ENCODE measurements at regions not wholly inside any gene's neighbourhood (a gene's known extent, or its start where the extent isn't known, plus 50 kb on each side); places are given as distances from the start of the nearest gene placed in this dataset.

DNA sequence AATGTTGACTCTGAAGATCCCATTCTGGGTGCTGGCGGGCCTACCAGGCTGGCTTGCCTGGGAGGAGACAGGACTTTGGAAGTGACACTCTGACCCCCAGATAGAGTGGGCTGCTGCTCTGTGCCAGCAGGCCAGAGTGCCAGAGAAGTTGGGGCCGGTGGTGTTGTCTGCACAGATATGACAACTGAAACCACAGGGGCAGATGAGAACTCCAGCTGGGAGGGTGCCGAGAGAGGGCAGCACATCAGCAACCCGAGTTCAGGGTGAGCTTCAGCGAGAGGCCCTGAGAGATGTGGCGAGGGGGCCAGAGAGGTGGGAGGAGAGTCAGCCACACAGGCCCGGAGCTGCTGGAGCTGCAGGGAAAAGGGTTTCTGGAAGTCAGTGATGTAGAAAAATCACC is 193.2 kb upstream of the MGMT start:
- TF ChIP-seq, protein P1, sequence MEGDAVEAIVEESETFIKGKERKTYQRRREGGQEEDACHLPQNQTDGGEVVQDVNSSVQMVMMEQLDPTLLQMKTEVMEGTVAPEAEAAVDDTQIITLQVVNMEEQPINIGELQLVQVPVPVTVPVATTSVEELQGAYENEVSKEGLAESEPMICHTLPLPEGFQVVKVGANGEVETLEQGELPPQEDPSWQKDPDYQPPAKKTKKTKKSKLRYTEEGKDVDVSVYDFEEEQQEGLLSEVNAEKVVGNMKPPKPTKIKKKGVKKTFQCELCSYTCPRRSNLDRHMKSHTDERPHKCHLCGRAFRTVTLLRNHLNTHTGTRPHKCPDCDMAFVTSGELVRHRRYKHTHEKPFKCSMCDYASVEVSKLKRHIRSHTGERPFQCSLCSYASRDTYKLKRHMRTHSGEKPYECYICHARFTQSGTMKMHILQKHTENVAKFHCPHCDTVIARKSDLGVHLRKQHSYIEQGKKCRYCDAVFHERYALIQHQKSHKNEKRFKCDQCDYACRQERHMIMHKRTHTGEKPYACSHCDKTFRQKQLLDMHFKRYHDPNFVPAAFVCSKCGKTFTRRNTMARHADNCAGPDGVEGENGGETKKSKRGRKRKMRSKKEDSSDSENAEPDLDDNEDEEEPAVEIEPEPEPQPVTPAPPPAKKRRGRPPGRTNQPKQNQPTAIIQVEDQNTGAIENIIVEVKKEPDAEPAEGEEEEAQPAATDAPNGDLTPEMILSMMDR (IDR thresholded peaks at IDR 0.05; ENCODE audit: low read depth, low read length), result no peak
- no peak overlapping the region for H3K4me3 ChIP-seq (replicated peaks in 1 of 2; ENCODE audit: low read depth in 2 of 2, low read length in 2 of 2)
- DNase-seq (ENCODE audit: low read depth in 2 of 2), result no peak

DNA sequence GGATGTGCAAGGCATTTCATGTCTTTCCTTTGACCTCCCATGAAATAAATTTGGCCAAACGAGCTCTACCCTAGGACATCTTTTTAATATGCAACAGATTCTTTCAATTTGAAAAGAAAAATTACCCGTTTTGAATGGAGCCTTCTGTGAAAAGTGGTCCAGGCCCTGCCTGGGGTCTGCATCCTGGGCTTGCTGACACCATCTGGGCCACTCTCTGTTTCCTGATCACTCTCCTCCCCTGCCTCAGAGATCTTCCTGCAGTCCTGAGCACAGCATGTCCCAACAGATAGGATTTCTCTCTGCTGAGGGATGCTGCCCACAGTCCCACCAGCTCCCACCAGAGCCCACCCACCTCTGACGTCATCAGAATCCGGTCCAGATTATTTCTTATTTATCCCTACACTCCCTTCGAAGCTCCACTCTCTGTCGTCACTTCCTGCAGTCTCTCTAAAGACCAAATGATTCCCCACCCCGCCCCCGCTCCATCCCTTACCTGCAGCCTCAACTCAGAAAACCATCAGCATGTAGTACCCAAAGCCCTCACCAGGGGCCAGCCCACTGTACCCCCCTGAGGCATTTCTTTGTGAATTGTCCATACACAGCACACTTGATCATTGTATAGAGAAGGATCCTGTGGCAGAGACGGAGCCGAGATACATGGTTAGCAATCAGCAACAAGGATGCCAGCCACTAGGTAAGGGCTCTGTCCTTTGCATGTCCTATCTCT is 192.1 kb upstream of the MGMT start:
- DNase-seq (ENCODE audit: low read depth in 2 of 2), result no peak
- no peak overlapping the region for H3K4me3 ChIP-seq (replicated peaks in 1 of 2; ENCODE audit: low read depth in 2 of 2, low read length in 2 of 2)
- TF ChIP-seq, protein P1 (IDR thresholded peaks at IDR 0.05; ENCODE audit: low read depth, low read length), result no peak

DNA sequence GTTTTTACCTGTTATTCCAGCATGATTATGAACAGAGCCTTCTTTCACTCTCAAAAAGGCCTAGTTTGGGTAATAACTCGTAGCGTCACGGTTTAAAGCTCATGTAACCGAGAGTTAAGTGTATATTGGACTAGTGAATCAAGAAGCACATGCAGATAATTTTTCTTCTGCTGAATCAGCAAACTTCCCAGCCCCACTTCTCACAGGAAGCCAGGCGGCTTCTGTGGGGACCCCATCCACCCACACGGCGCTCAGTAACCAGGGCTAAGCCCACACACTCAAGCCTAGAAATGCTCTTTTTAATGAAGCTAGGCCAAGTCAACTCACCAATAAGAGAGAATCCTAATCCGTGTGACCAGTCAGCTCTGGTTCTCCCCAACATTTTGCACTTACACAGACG is 191.2 kb upstream of the MGMT start:
- TF ChIP-seq, protein P1 (IDR thresholded peaks at IDR 0.05; ENCODE audit: low read depth, low read length), result no peak
- no peak for DNase-seq (ENCODE audit: low read depth in 2 of 2)
- no peak overlapping the region for H3K4me3 ChIP-seq (replicated peaks in 1 of 2; ENCODE audit: low read depth in 2 of 2, low read length in 2 of 2)

DNA sequence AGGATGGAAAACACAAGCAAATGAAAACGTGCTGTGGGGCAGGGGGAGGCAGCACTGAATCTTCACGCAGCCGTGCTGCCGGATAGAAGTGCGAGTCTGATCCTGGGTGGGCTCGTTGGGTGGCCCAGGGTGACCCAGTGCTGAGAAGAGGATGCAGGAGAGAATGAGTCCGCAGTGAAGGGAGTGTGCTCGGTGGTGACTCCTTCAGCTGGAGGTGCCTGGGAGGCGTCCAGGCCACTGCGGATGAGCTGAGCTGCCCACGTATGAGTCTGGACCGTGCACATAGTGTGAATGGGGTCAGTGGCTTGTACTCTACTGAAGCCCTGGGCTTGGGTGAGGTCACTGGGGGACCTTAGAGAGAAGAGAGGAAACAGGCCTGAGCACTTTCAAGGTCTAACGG is 190.0 kb upstream of the MGMT start:
- DNase-seq (ENCODE audit: low read depth in 2 of 2), result no peak
- TF ChIP-seq, protein P1 (IDR thresholded peaks at IDR 0.05; ENCODE audit: low read depth, low read length), result no peak
- H3K4me3 ChIP-seq (replicated peaks in 1 of 2; ENCODE audit: low read depth in 2 of 2, low read length in 2 of 2), result no peak overlapping the region

DNA sequence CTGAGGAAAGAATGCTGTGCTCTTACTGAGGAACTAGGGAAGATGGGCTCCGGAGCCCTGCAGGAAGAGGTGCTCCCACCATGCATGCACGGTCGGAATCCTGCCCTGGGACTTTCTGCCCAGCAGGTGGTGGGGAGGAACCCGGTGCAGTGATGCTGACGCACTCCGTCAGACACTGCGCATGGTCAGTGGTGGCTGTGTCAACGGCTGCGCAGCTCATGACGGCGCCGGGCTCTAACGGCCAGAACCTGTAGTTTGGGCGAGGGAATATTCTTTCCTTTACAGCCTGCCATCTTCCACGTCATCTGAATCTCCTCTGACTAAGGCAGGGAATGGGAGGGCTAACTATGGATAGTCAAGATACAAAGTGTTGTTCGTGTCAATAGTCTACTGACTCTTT is 189.2 kb upstream of the MGMT start:
- no peak for DNase-seq (ENCODE audit: low read depth in 2 of 2)

DNA sequence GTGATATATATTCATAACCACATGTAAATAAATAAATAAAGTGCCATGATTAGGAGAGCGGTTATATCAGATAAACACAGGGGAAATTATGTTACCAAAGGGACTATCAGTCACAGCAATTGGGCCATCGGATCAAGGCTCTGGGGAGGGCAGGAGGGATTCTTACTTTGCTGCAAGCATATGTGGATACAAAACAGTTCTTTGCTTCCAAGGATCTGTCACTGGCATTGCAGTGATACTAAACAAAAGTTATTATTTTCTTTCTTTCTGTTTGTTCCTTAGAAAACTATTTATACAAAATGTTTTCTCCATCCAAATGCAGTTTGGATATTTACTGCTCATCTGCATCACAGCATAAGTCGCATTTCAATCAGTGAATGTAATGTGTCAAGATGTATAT is 188.4 kb upstream of the MGMT start:
- no peak for DNase-seq (ENCODE audit: low read depth in 2 of 2)
- TF ChIP-seq, protein P1 (IDR thresholded peaks at IDR 0.05; ENCODE audit: low read depth, low read length), result no peak
- H3K4me3 ChIP-seq (replicated peaks in 1 of 2; ENCODE audit: low read depth in 2 of 2, low read length in 2 of 2), result no peak overlapping the region

More for the DNA sequence above, 189.2 kb upstream of the MGMT start:
- no peak overlapping the region for H3K4me3 ChIP-seq (replicated peaks in 1 of 2; ENCODE audit: low read depth in 2 of 2, low read length in 2 of 2)
- TF ChIP-seq, protein P1 (IDR thresholded peaks at IDR 0.05; ENCODE audit: low read depth, low read length), result no peak
